ENCODE measurements at regions not wholly inside any gene's neighbourhood (a gene's known extent, or its start where the extent isn't known, plus 50 kb on each side); places are given as distances from the start of the nearest gene placed in this dataset.

GRCh38 chr10:107453561-107453960 is 289.1 kb upstream of the SORCS1 start:
- CTCF ChIA-PET, result no interaction called here
- POLR2A ChIA-PET, result no interaction called here
- no peak for DNase-seq (ENCODE audit: extremely low spot score)
- no peak for TF ChIP-seq CTCF (IDR thresholded peaks at IDR 0.05; ENCODE audit: control extremely low read depth, extremely low read depth, low read depth, missing control alignments)

- ChIA-PET POLR2A (no interaction called here), CTCF (no interaction called here)
- no peak for DNase-seq (ENCODE audit: extremely low spot score)
- TF ChIP-seq CTCF (IDR thresholded peaks at IDR 0.05; ENCODE audit: control extremely low read depth, extremely low read depth, low read depth, missing control alignments), result no peak
These were observed 286.5 kb upstream of the SORCS1 start for GRCh38 chr10:107451047-107451446.

- POLR2A ChIA-PET, result no interaction called here
- TF ChIP-seq CTCF (IDR thresholded peaks at IDR 0.05; ENCODE audit: control extremely low read depth, extremely low read depth, low read depth, missing control alignments), result no peak
- CTCF ChIA-PET, result no interaction called here
- DNase-seq (ENCODE audit: extremely low spot score), result no peak
These were observed 285.6 kb upstream of the SORCS1 start for GRCh38 chr10:107450056-107450455.

- POLR2A ChIA-PET, result no interaction called here
- TF ChIP-seq CTCF (IDR thresholded peaks at IDR 0.05; ENCODE audit: control extremely low read depth, extremely low read depth, low read depth, missing control alignments), result no peak
- no peak for DNase-seq (ENCODE audit: extremely low spot score)
- CTCF ChIA-PET, result interaction anchor here (1.0 to 4.2 kb wide), 5 partner anchors 10 to 35 kb away, joined by 3 to 19 read pairs (median 7); no protein-coding TSS in a partner anchor
These were observed 279.9 kb upstream of the SORCS1 start for GRCh38 chr10:107444443-107444842.

- POLR2A ChIA-PET, result no interaction called here
- no peak for DNase-seq (ENCODE audit: extremely low spot score)
- CTCF ChIA-PET, result interaction anchor here (1.5 to 4.2 kb wide), 4 partner anchors 10 to 34 kb away, joined by 3 to 19 read pairs (median 10); no protein-coding TSS in a partner anchor
- no peak for TF ChIP-seq CTCF (IDR thresholded peaks at IDR 0.05; ENCODE audit: control extremely low read depth, extremely low read depth, low read depth, missing control alignments)
These were observed 279.3 kb upstream of the SORCS1 start for GRCh38 chr10:107443813-107444212.

- POLR2A ChIA-PET, result no interaction called here
- CTCF ChIA-PET, result interaction anchor here (3.5 to 4.2 kb wide), 2 partner anchors 9 to 34 kb away, joined by 14 to 19 read pairs; no protein-coding TSS in a partner anchor
- DNase-seq (ENCODE audit: extremely low spot score), result no peak
- no peak for TF ChIP-seq CTCF (IDR thresholded peaks at IDR 0.05; ENCODE audit: control extremely low read depth, extremely low read depth, low read depth, missing control alignments)
These were observed 278.8 kb upstream of the SORCS1 start for GRCh38 chr10:107443326-107443725.

Data from GM10248 (cell line).